Ovary (tissue), 3 donors: ENCODE measurements at regions not wholly inside any gene's neighbourhood (a gene's known extent, or its start where the extent isn't known, plus 50 kb on each side); places are given as distances from the start of the nearest gene placed in this dataset.

Experiments
- EP300 ChIP-seq: sonication (generic); formaldehyde crosslinking; IDR thresholded peaks from one replicate; pipeline ENCODE4 v1.6.1; 2017; ENCODE audit warnings: antibody characterized with exemption
- POLR2A ChIP-seq: fragments of 450-650 bp; IDR thresholded peaks from one replicate; pipeline ENCODE4 v1.6.1; 2017; ENCODE audit warnings: antibody characterized with exemption, mild to moderate bottlenecking, moderate library complexity
- TF ChIP-seq, protein P1 (sequence below), 3 donors: fragments of 450-650 bp in 2 of 3; fragments of 200-600 bp in 1 of 3; IDR thresholded peaks; one replicate each; pipeline versions ENCODE4 v1.5.1 to v1.8.0; 2016 to 2022; ENCODE audit warnings: antibody characterized with exemption in 3 of 3, mild to moderate bottlenecking in 1 of 3
- donor health status: DM: no; HTN: no; CAD: no.

DNA sequence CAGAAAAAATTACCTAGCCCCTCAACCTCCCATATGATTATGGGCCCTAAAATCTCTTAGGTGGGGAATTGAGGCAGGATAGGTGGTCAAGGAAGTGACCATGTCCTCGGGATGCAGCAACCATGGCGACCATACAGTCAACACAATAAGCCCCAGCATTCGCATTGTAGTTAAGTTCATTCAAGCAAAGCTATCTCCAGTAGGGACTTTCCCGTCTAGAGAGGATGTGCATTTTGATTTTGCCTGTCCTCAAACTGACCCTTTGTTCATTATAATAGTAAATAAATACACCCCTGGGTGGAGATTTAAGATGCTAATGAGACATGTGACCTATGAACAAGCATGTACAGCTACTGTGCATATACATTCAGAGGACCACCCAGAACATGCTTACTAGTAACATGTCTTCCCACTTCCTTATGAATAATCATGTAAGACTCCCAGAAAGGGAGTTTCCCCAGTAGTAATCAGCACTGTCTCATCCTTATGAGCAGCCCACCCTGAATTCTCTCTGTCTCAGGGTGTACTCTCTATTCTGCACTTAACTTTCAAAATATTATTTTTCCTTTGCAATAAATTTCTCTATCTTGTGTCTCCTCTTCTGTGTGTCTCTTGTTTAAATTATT is 74.3 kb downstream of the NUDT11 start:
- TF ChIP-seq, protein P1, sequence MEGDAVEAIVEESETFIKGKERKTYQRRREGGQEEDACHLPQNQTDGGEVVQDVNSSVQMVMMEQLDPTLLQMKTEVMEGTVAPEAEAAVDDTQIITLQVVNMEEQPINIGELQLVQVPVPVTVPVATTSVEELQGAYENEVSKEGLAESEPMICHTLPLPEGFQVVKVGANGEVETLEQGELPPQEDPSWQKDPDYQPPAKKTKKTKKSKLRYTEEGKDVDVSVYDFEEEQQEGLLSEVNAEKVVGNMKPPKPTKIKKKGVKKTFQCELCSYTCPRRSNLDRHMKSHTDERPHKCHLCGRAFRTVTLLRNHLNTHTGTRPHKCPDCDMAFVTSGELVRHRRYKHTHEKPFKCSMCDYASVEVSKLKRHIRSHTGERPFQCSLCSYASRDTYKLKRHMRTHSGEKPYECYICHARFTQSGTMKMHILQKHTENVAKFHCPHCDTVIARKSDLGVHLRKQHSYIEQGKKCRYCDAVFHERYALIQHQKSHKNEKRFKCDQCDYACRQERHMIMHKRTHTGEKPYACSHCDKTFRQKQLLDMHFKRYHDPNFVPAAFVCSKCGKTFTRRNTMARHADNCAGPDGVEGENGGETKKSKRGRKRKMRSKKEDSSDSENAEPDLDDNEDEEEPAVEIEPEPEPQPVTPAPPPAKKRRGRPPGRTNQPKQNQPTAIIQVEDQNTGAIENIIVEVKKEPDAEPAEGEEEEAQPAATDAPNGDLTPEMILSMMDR (IDR thresholded peaks at IDR 0.05) = no peak
- TF ChIP-seq POLR2A = no peak
- TF ChIP-seq EP300 = no peak
